PFSK-1 (cell line): ENCODE measurements at regions not wholly inside any gene's neighbourhood (a gene's known extent, or its start where the extent isn't known, plus 50 kb on each side); places are given as distances from the start of the nearest gene placed in this dataset.

Experiments
- FOXP2 ChIP-seq: optimal IDR thresholded peaks from 2 replicates; pipeline ENCODE3; 2011; ENCODE audit warnings: borderline replicate concordance, control low read depth, inconsistent platforms; ENCODE audit not compliant: insufficient read depth; ENCODE audit errors: extremely low read length, extremely low read depth
- POLR2AphosphoS5 ChIP-seq: IDR thresholded peaks from 2 replicates; pipeline ENCODE4 v1.6.1; 2012; ENCODE audit warnings: low read depth, mild to moderate bottlenecking, control low read depth, low read length, moderate library complexity
- SIN3A ChIP-seq: IDR thresholded peaks from 2 replicates; pipeline ENCODE4 v1.6.1; 2012; ENCODE audit warnings: mild to moderate bottlenecking, low read length, moderate library complexity, borderline replicate concordance; ENCODE audit not compliant: insufficient read depth
- TAF1 ChIP-seq: IDR thresholded peaks from 2 replicates; pipeline ENCODE4 v1.6.1; 2012; ENCODE audit warnings: low read length, control low read depth, borderline replicate concordance; ENCODE audit not compliant: insufficient read depth
- TF ChIP-seq, protein P1 (sequence below), 2 experiments: IDR thresholded peaks; 2 replicates each; pipeline versions ENCODE4 v1.6.1 to v1.8.0; 2011 to 2012; ENCODE audit warnings: low read depth in 2 of 2, low read length in 2 of 2, control low read depth in 1 of 2, inconsistent platforms in 1 of 2, mild to moderate bottlenecking in 1 of 2, moderate library complexity in 1 of 2; ENCODE audit not compliant: insufficient read depth in 1 of 2

DNA sequence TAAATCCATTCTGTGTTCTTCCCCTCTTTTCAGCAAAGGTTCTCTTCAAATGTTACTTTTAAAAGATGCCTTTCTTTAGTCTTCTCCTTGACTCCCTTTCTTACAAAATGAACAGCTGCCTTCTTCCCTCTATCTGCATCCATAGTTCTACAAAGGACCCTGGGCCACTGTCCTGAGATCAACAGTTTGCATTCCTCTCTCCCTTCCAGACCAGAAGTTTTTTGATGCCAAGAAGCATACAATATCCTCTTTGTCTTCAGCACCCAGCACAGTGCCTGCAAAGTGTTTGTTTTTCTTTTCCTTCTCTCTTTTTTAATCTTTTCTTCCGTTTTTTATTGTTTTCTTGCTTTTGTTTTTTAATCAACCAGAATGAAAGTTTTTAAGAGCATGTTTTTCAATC is 183.5 kb upstream of the SNX19 start:
- TF ChIP-seq SIN3A, result no peak
- no peak for TF ChIP-seq FOXP2
- TF ChIP-seq, protein P1, sequence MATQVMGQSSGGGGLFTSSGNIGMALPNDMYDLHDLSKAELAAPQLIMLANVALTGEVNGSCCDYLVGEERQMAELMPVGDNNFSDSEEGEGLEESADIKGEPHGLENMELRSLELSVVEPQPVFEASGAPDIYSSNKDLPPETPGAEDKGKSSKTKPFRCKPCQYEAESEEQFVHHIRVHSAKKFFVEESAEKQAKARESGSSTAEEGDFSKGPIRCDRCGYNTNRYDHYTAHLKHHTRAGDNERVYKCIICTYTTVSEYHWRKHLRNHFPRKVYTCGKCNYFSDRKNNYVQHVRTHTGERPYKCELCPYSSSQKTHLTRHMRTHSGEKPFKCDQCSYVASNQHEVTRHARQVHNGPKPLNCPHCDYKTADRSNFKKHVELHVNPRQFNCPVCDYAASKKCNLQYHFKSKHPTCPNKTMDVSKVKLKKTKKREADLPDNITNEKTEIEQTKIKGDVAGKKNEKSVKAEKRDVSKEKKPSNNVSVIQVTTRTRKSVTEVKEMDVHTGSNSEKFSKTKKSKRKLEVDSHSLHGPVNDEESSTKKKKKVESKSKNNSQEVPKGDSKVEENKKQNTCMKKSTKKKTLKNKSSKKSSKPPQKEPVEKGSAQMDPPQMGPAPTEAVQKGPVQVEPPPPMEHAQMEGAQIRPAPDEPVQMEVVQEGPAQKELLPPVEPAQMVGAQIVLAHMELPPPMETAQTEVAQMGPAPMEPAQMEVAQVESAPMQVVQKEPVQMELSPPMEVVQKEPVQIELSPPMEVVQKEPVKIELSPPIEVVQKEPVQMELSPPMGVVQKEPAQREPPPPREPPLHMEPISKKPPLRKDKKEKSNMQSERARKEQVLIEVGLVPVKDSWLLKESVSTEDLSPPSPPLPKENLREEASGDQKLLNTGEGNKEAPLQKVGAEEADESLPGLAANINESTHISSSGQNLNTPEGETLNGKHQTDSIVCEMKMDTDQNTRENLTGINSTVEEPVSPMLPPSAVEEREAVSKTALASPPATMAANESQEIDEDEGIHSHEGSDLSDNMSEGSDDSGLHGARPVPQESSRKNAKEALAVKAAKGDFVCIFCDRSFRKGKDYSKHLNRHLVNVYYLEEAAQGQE (IDR thresholded peaks at IDR 0.05; ENCODE audit: insufficient read depth in 1 of 2, low read depth in 2 of 2, low read length in 2 of 2), result no peak
- no peak for TF ChIP-seq TAF1
- TF ChIP-seq POLR2AphosphoS5, result no peak

DNA sequence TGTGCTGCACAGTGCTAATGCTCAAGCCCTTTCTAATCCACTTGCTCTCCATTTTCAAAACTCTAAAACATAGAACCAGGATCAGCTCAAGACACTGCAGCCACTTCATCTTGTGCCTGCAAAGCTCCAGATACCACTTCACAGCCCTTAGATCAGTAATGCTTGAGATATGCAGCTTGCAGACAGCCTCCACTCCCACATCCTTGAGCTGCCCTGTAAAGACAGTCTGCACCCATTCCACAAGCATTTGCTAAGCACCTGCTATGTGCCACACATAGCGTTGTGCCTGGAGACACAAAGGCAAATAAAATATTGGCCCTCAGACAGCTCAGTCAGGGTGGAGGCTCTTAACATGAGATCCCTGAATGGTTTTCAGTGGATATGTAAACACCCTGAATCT is 192.5 kb upstream of the SNX19 start:
- TF ChIP-seq POLR2AphosphoS5, result no peak
- TF ChIP-seq SIN3A, result no peak
- TF ChIP-seq FOXP2, result no peak
- TF ChIP-seq, protein P1 (IDR thresholded peaks at IDR 0.05; ENCODE audit: insufficient read depth in 1 of 2, low read depth in 2 of 2, low read length in 2 of 2), result no peak
- no peak for TF ChIP-seq TAF1

DNA sequence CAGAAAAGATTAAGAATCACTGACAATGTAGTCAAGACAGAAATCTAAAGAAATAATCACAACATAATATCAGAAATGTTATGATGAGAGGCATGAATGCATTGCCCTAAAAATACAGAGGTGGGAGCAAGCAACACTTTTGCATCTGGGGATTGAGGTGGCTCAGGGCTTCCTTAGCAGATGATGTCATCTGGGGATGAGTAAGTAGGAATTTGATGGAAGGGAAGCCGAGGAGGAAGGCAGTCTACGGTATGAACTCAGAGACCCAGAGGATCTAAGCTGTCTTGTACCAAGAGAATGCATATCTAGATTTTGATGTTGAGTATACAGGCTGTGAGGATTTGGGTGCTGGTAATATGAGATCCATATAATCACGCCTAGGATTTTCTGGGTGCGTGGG is 193.0 kb upstream of the SNX19 start:
- no peak for TF ChIP-seq FOXP2
- TF ChIP-seq SIN3A, result no peak
- TF ChIP-seq, protein P1 (IDR thresholded peaks at IDR 0.05; ENCODE audit: insufficient read depth in 1 of 2, low read depth in 2 of 2, low read length in 2 of 2), result no peak
- TF ChIP-seq POLR2AphosphoS5, result no peak
- TF ChIP-seq TAF1, result no peak

DNA sequence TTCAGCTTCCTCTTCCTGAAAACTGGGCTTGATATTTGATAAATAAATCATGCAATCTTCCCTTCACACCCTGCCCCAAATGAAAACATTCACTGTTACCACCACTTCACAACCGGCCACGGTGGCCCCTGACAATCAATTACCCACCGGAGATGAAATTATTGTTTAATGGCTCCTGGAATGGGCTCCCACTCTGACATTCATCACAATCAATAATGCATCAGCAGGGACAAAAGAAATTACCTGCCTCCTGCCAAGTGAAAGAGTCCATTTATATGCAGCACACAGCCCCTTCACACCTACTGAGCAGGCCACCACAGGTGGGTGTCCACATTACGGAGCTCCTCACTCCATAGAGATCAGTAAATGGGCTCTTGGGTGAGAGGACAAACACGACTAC is 193.5 kb upstream of the SNX19 start:
- TF ChIP-seq SIN3A (no peak), FOXP2 (no peak), POLR2AphosphoS5 (no peak), TAF1 (no peak)
- TF ChIP-seq, protein P1 (IDR thresholded peaks at IDR 0.05; ENCODE audit: insufficient read depth in 1 of 2, low read depth in 2 of 2, low read length in 2 of 2), result no peak

DNA sequence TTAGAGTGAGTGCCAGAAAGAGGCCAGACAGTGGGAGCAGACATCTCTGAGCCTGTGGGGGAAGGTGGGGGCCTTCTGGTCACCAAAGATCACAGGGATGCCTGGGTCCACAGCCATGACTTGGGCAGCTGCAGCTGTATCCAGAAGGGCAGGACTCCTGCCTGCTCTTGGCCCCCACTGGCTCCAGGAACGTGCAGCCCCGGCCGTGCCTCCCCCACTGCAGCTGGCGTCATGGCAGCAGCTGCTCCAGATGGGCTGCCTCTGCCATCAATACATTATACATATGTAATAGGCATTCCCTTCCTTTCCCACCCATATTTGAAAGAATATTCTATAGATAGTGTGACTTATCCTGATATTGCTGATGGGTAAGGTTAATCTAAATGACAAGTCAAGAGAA is 195.5 kb upstream of the SNX19 start:
- TF ChIP-seq POLR2AphosphoS5, result no peak
- TF ChIP-seq, protein P1 (IDR thresholded peaks at IDR 0.05; ENCODE audit: insufficient read depth in 1 of 2, low read depth in 2 of 2, low read length in 2 of 2), result no peak
- no peak for TF ChIP-seq FOXP2
